HG03442 (cell line): ENCODE measurements at regions not wholly inside any gene's neighbourhood (a gene's known extent, or its start where the extent isn't known, plus 50 kb on each side); places are given as distances from the start of the nearest gene placed in this dataset.

ENCODE experiments used
- ATAC-seq: cut with Tn5 transposase; IDR thresholded peaks from one replicate; pipeline ENCODE4 v1.9.1; 2021; ENCODE audit warnings: mild to moderate bottlenecking, moderate library complexity; ENCODE audit not compliant: unreplicated experiment

GRCh38 chr10:1935912-1936311, 198.6 kb upstream of the ADARB2 start:
- ATAC-seq: no peak

GRCh38 chr10:1933215-1933614, 195.9 kb upstream of the ADARB2 start:
- ATAC-seq: no peak

GRCh38 chr10:1932692-1933094, 195.4 kb upstream of the ADARB2 start:
- no peak for ATAC-seq

GRCh38 chr10:1928606-1929005, 191.3 kb upstream of the ADARB2 start:
- no peak for ATAC-seq

GRCh38 chr10:1923998-1924397, 186.7 kb upstream of the ADARB2 start:
- ATAC-seq: no peak

DNA sequence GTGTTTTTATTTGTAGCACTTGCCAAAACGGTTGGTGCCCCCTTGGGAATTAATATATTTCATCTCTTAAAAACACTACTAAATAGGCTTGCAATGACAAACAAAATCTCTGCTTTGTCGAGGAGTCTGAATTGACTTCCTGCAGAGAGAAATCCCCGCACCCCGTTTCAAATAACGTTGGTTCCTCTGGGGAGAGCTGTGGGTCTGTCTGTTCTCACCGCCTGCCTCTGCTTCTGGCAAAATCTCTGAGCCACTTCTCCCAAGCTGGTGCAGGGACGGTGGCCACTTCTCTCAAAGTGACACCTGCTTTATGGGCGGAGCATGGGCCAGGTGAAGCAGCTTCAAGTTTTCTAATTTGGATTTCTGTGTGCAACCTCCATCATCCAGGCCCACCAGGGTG, 186.3 kb upstream of the ADARB2 start:
- ATAC-seq: no peak

DNA sequence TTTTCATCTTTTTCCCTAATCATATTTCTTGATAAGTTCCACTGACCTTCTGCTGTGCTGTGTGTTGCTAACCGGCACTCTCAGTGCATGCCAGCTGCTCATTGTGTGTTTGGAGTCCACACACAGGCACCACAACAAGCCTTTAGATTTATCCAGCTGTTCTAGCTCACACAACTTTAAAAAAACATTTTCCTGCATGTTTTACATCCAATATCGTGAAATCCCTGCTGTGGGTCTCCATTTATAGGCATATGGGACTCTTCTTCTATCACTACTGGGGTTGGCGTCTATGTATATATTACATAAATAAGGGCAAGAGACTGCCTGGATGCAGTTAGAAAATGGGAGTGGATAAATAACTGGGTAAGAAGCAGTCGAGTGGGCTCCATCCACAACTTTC, 183.6 kb upstream of the ADARB2 start:
- no peak for ATAC-seq

- ATAC-seq: no peak
Observed at GRCh38 chr10:1920127-1920526, 182.8 kb upstream of the ADARB2 start.

DNA sequence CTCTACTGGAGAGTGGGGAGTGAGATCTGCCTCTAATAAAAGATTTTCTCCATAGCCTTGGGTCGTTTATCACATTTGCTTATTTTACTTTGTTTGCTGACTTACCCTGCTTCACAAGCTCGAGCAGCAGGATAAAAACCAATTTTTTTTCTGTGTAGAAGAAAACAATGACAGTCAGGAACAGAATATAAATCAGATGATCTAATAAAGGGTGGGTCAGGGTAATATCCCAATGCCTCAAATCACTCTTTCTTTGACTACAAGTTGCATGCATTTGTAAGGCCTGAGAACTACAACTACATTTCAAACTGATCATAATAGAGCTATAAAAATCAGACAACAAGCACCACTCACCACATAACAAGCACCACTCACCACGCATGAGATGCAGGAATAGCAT, 174.4 kb upstream of the ADARB2 start:
- no peak for ATAC-seq

- ATAC-seq: no peak
Observed at GRCh38 chr10:1903982-1904381, 166.7 kb upstream of the ADARB2 start.

GRCh38 chr10:1896153-1896552, 158.8 kb upstream of the ADARB2 start:
- no peak for ATAC-seq

- ATAC-seq: no peak
Observed at GRCh38 chr10:1895691-1896090, 158.4 kb upstream of the ADARB2 start.

DNA sequence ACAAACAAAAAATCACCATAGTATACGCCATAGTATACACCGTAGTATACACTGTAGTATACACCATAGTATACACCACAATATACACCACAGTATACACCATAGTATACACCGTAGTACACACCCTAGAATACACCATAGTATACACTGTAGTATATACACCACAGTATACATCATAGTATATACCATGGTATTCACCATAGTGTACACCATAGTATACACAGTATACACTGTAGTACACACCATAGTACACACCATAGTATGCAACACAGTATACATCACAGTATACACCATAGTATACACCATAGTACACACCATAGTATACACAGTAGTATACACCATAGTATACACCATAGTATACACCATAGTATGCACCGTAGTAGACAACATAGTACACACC, 157.6 kb upstream of the ADARB2 start:
- ATAC-seq: no peak

DNA sequence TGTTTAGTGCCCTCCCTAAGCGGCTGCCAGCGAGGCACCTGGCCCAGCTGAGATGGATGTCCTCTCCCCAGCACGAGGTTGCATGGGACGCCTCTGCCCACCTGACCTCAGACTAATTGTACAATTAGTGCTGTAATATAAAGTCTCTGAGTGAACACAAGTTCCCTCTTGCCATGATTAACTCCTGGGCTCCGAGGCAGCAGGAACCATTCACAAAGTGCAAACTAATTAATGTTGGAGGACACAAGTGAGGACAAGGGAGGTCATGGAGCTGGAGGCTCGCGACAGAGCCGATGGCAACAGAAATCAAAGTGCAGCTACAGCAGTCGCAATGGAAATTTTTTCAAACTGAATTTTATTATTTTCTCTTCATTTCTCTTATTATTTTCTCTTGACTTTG, 156.6 kb upstream of the ADARB2 start:
- no peak for ATAC-seq

GRCh38 chr10:1886039-1886438, 148.7 kb upstream of the ADARB2 start:
- ATAC-seq: no peak

GRCh38 chr10:1882728-1883127, 145.4 kb upstream of the ADARB2 start:
- ATAC-seq: no peak

- ATAC-seq: no peak
Observed at GRCh38 chr10:1882180-1882579, 144.9 kb upstream of the ADARB2 start.

DNA sequence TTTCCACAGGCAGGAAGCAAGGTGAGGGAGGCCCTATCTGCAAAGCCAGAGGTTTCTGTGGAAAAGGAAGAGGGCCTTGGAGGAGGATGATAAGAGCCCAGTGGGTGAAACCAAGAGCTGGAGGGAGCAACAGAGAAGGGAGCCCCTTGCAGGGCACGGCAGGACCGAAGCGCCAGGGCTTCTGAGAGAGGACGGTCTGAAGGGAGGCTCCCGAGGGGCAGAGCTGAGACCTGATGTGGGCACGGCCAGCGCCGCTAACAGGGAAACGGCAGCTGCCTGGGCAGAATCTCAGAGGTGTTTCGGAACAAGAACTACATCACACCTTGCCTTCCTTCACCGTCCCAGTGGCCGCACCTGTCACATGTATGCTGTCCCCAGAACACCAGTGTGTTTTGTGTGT, 144.3 kb upstream of the ADARB2 start:
- no peak for ATAC-seq

DNA sequence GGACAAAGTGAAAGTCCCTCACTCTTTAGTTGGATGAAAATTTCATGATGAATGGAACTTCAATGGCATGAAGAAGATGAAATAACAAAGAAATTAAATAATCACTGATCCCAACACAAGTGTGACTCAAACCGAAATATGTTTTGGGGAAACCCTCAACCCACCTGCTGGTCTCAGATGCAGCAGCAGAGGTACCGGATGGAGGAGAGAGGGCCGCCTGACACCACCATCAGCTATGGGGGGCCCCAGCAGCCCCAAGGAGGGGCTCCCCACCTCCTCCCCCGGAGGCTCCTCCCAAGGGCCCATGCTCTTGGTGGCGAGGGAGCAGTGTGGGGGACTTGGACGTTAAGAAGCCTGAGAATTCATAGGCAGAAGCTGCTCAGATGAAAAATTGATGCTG, 137.2 kb upstream of the ADARB2 start:
- ATAC-seq: peak; percentile 36

- ATAC-seq: no peak
Observed at GRCh38 chr10:1873661-1874315, 136.5 kb upstream of the ADARB2 start.

- ATAC-seq: no peak
Observed at GRCh38 chr10:1872151-1872726, 134.9 kb upstream of the ADARB2 start.

- ATAC-seq: no peak
Observed at GRCh38 chr10:1870491-1870890, 133.2 kb upstream of the ADARB2 start.

- no peak for ATAC-seq
Observed at GRCh38 chr10:1869861-1870260, 132.5 kb upstream of the ADARB2 start.
